ENCODE measurements at regions not wholly inside any gene's neighbourhood (a gene's known extent, or its start where the extent isn't known, plus 50 kb on each side); places are given as distances from the start of the nearest gene placed in this dataset.

DNA sequence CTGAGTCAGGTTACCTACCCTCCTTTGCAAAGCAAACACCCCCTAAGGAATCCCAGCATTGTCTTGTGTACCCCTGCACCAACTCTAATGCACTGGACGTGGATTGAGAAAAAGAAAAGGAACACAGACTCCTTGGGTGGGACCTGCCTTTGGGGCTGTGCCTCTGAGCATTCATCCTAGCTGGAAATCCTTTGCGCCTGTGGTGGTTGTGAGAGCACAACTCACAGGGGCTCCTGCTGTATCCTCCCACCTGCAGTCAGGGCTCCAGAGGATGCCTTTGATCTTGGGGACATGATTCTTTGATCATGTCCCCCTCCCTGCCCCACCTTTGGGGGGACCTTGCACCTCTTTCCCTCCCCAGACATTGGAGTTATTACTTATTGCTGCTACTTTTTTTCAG lies 338.5 kb downstream of the GADD45G start (continued):
- TF ChIP-seq MEF2A (IDR thresholded peaks at IDR 0.05; ENCODE audit: insufficient read depth, low read depth, low read length), result no peak
- TF ChIP-seq MYB (IDR thresholded peaks at IDR 0.05; ENCODE audit: borderline replicate concordance, low read depth, low read length), result no peak

DNA sequence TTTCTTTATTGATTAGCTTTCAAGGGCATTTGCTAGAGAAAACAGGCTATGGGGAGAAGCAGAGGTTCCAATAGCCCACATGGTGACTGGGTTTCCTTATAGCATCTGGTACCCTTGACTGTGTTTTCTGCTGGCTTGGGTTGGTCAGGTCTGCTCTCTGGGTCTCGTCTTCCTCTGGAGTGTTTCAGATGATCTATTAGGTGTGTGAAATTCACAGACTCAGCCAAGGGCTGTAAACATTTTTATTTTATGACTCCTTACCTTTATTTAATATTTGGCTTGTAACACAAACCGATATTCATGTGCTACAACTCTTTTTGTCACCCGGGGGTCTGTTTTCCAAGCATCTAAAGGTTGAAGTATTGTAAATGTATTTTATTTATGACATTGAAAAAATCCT lies 338.9 kb downstream of the GADD45G start:
- Histone ChIP-seq H4K20me1 (ENCODE audit: control insufficient read depth, insufficient read depth) (no peaks in the 10 kb centered on the region), H3K79me2 (ENCODE audit: control insufficient read depth, insufficient read depth, low read length) (no peaks in the 10 kb centered on the region), H3K9ac (ENCODE audit: control insufficient read depth, insufficient read depth, low read length) (no peak overlapping the region), H3K4me3 (no peak overlapping the region), H3K9me3 (replicated peaks; ENCODE audit: control insufficient read depth, insufficient read depth, low read length) (no peaks in the 10 kb centered on the region), H3K4me2 (ENCODE audit: control insufficient read depth, insufficient read depth) (no peak overlapping the region), H2AFZ (ENCODE audit: control insufficient read depth, low read depth, low read length) (no peak overlapping the region), H3K4me1 (ENCODE audit: control insufficient read depth, insufficient read depth, low read length) (no peaks in the 10 kb centered on the region), H3K27me3 (replicated peaks in 1 of 2; ENCODE audit: control insufficient read depth in 2 of 2, insufficient read depth in 2 of 2, low read length in 1 of 2) (peaks cover 0 to 7% of the 10 kb centered on the region in 2 experiments; a peak in 1 of 4 replicates), H3K27ac (ENCODE audit: control insufficient read depth, insufficient read depth) (no peak overlapping the region), H3K36me3 (ENCODE audit: control insufficient read depth in 2 of 2, insufficient read depth in 2 of 2, low read length in 1 of 2) (no peaks in the 10 kb centered on the region)
- POLR2A ChIA-PET, result no interaction called here
- no TSS peak for BruUV-seq (replicated peaks)
- CTCF ChIA-PET, result interaction anchor here (0.7 kb wide), 1 partner anchor 14 kb away, joined by 3 read pairs; no protein-coding TSS in a partner anchor
- intact Hi-C loops (cut with micrococcal nuclease; ENCODE audit: unreplicated experiment) (no loop called here), in situ Hi-C loops (cut with MboI) (no loop called here)
- RAD21 ChIA-PET (ENCODE audit: unreplicated experiment), result no interaction called here
- DNase-seq (ENCODE audit: low read depth, low spot score), result no peak
- no peak for FAIRE-seq
- ATAC-seq, result no peak
- SMC1A ChIA-PET (ENCODE audit: uncharacterized antibody, unreplicated experiment), result no interaction called here
- 0% methylated on average over 3 of the region's 3 CpGs for whole genome bisulfite sequencing (ENCODE audit: insufficient coverage, insufficient replicate concordance, low lambda C conversion rate, missing lambda C conversion rate)
- no peak for TF ChIP-seq HDGF (IDR thresholded peaks at IDR 0.05)
- TF ChIP-seq, protein P1, sequence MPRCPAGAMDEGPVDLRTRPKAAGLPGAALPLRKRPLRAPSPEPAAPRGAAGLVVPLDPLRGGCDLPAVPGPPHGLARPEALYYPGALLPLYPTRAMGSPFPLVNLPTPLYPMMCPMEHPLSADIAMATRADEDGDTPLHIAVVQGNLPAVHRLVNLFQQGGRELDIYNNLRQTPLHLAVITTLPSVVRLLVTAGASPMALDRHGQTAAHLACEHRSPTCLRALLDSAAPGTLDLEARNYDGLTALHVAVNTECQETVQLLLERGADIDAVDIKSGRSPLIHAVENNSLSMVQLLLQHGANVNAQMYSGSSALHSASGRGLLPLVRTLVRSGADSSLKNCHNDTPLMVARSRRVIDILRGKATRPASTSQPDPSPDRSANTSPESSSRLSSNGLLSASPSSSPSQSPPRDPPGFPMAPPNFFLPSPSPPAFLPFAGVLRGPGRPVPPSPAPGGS (IDR thresholded peaks at IDR 0.05; ENCODE audit: borderline replicate concordance, insufficient read depth, low read depth, low read length, poor library complexity, severe bottlenecking), result no peak
- no peak for TF ChIP-seq KAT2A (conservative IDR thresholded peaks at IDR 0.05; ENCODE audit: control insufficient read depth, low read depth, low read length)
- TF ChIP-seq, protein P2, sequence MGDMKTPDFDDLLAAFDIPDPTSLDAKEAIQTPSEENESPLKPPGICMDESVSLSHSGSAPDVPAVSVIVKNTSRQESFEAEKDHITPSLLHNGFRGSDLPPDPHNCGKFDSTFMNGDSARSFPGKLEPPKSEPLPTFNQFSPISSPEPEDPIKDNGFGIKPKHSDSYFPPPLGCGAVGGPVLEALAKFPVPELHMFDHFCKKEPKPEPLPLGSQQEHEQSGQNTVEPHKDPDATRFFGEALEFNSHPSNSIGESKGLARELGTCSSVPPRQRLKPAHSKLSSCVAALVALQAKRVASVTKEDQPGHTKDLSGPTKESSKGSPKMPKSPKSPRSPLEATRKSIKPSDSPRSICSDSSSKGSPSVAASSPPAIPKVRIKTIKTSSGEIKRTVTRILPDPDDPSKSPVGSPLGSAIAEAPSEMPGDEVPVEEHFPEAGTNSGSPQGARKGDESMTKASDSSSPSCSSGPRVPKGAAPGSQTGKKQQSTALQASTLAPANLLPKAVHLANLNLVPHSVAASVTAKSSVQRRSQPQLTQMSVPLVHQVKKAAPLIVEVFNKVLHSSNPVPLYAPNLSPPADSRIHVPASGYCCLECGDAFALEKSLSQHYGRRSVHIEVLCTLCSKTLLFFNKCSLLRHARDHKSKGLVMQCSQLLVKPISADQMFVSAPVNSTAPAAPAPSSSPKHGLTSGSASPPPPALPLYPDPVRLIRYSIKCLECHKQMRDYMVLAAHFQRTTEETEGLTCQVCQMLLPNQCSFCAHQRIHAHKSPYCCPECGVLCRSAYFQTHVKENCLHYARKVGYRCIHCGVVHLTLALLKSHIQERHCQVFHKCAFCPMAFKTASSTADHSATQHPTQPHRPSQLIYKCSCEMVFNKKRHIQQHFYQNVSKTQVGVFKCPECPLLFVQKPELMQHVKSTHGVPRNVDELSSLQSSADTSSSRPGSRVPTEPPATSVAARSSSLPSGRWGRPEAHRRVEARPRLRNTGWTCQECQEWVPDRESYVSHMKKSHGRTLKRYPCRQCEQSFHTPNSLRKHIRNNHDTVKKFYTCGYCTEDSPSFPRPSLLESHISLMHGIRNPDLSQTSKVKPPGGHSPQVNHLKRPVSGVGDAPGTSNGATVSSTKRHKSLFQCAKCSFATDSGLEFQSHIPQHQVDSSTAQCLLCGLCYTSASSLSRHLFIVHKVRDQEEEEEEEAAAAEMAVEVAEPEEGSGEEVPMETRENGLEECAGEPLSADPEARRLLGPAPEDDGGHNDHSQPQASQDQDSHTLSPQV (IDR thresholded peaks at IDR 0.05), result no peak
- TF ChIP-seq RELA (IDR thresholded peaks at IDR 0.05; ENCODE audit: borderline replicate concordance, partially characterized antibody), result no peak
- no peak for TF ChIP-seq E4F1 (IDR thresholded peaks at IDR 0.05; ENCODE audit: borderline replicate concordance, partially characterized antibody)
- TF ChIP-seq EED (IDR thresholded peaks at IDR 0.05; ENCODE audit: low read depth), result no peak
- TF ChIP-seq JUND (IDR thresholded peaks at IDR 0.05; ENCODE audit: low read depth, low read length), result no peak
- TF ChIP-seq RB1 (IDR thresholded peaks at IDR 0.05; ENCODE audit: borderline replicate concordance), result no peak
- no peak for TF ChIP-seq RBBP5 (conservative IDR thresholded peaks at IDR 0.05)
